ENCODE measurements at regions not wholly inside any gene's neighbourhood (a gene's known extent, or its start where the extent isn't known, plus 50 kb on each side); places are given as distances from the start of the nearest gene placed in this dataset.

DNA sequence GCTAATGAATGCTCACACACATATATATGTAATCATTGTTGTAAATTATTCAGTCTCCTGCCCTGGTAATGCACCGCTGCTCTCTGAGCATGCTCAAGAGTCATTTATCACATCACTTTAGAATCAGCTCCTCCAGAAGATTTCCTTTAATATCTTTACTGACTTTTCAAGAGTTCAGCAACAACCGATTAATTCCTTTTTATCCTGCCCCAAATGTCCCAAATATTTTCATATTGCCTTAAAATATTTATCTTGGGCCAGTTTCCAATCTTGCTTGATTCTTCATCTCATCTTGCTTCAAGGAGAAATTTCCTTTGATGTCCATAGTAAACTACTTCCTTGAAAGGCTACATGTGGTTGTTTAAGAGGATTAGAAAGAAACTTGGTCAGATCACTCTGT, 132.5 kb downstream of the NHLRC3 start:
- intact Hi-C loops (cut with micrococcal nuclease; ENCODE audit: unreplicated experiment) (no loop called here), in situ Hi-C loops (cut with HindIII; ENCODE audit: low pct_unique_long_range_greater_than_20kb, low sequenced_read_pairs) (no loop called here)
- H3K27me3 ChIP-seq (ENCODE audit: control insufficient read depth, insufficient read depth, low read length), result no peaks in the 10 kb centered on the region
- no peak for ATAC-seq
- H3K36me3 ChIP-seq (ENCODE audit: control insufficient read depth, insufficient read depth, low read length), result no peaks in the 10 kb centered on the region
- no peaks in the 10 kb centered on the region for H3K4me1 ChIP-seq (ENCODE audit: control insufficient read depth, insufficient read depth, low read length)
- BruUV-seq (replicated peaks), result no TSS peak
- POLR2A ChIA-PET, result no interaction called here
- H3K9me3 ChIP-seq (ENCODE audit: control insufficient read depth, insufficient read depth, low read depth, low read length), result no peaks in the 10 kb centered on the region
- H3K27ac ChIP-seq (ENCODE audit: low read length), result no peak overlapping the region
- no peak for DNase-seq (ENCODE audit: low read depth, low spot score)
- TF ChIP-seq, protein P1, sequence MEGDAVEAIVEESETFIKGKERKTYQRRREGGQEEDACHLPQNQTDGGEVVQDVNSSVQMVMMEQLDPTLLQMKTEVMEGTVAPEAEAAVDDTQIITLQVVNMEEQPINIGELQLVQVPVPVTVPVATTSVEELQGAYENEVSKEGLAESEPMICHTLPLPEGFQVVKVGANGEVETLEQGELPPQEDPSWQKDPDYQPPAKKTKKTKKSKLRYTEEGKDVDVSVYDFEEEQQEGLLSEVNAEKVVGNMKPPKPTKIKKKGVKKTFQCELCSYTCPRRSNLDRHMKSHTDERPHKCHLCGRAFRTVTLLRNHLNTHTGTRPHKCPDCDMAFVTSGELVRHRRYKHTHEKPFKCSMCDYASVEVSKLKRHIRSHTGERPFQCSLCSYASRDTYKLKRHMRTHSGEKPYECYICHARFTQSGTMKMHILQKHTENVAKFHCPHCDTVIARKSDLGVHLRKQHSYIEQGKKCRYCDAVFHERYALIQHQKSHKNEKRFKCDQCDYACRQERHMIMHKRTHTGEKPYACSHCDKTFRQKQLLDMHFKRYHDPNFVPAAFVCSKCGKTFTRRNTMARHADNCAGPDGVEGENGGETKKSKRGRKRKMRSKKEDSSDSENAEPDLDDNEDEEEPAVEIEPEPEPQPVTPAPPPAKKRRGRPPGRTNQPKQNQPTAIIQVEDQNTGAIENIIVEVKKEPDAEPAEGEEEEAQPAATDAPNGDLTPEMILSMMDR (IDR thresholded peaks at IDR 0.05), result no peak
- no peak overlapping the region for H3K4me3 ChIP-seq (ENCODE audit: low read depth in 2 of 2, low read length in 2 of 2)
- CTCF ChIA-PET, result no interaction called here

GRCh38 chr13:39185326-39185725, 147.1 kb downstream of the NHLRC3 start:
- CTCF ChIA-PET, result no interaction called here
- no peaks in the 10 kb centered on the region for H3K36me3 ChIP-seq (ENCODE audit: control insufficient read depth, insufficient read depth, low read length)
- in situ Hi-C loops (cut with HindIII; ENCODE audit: low pct_unique_long_range_greater_than_20kb, low sequenced_read_pairs) (no loop called here), intact Hi-C loops (cut with micrococcal nuclease; ENCODE audit: unreplicated experiment) (no loop called here)
- no peak for DNase-seq (ENCODE audit: low read depth, low spot score)
- ATAC-seq, result no peak
- no peaks in the 10 kb centered on the region for H3K27me3 ChIP-seq (ENCODE audit: control insufficient read depth, insufficient read depth, low read length)
- no TSS peak for BruUV-seq (replicated peaks)
- POLR2A ChIA-PET, result no interaction called here
- TF ChIP-seq TCF7L2 (IDR thresholded peaks at IDR 0.05; ENCODE audit: low read depth, low read length), result no peak
- TF ChIP-seq, protein P1 (IDR thresholded peaks at IDR 0.05), result no peak
- TF ChIP-seq, protein P2, sequence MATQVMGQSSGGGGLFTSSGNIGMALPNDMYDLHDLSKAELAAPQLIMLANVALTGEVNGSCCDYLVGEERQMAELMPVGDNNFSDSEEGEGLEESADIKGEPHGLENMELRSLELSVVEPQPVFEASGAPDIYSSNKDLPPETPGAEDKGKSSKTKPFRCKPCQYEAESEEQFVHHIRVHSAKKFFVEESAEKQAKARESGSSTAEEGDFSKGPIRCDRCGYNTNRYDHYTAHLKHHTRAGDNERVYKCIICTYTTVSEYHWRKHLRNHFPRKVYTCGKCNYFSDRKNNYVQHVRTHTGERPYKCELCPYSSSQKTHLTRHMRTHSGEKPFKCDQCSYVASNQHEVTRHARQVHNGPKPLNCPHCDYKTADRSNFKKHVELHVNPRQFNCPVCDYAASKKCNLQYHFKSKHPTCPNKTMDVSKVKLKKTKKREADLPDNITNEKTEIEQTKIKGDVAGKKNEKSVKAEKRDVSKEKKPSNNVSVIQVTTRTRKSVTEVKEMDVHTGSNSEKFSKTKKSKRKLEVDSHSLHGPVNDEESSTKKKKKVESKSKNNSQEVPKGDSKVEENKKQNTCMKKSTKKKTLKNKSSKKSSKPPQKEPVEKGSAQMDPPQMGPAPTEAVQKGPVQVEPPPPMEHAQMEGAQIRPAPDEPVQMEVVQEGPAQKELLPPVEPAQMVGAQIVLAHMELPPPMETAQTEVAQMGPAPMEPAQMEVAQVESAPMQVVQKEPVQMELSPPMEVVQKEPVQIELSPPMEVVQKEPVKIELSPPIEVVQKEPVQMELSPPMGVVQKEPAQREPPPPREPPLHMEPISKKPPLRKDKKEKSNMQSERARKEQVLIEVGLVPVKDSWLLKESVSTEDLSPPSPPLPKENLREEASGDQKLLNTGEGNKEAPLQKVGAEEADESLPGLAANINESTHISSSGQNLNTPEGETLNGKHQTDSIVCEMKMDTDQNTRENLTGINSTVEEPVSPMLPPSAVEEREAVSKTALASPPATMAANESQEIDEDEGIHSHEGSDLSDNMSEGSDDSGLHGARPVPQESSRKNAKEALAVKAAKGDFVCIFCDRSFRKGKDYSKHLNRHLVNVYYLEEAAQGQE (IDR thresholded peaks at IDR 0.05; ENCODE audit: insufficient read depth in 1 of 2, low read depth in 2 of 2, low read length in 1 of 2), result no peak
- no peak for TF ChIP-seq POLR2AphosphoS5 (IDR thresholded peaks at IDR 0.05; ENCODE audit: low read depth, low read length)
- TF ChIP-seq SIN3A (IDR thresholded peaks at IDR 0.05; ENCODE audit: borderline replicate concordance, insufficient read depth, low read depth, low read length), result no peak
- H3K4me1 ChIP-seq (ENCODE audit: control insufficient read depth, insufficient read depth, low read length), result no peaks in the 10 kb centered on the region
- no peak overlapping the region for H3K27ac ChIP-seq (ENCODE audit: low read length)
- H3K9me3 ChIP-seq (ENCODE audit: control insufficient read depth, insufficient read depth, low read depth, low read length), result no peaks in the 10 kb centered on the region
- no peak overlapping the region for H3K4me3 ChIP-seq (ENCODE audit: low read depth in 2 of 2, low read length in 2 of 2)
